GM12875 (cell line): ENCODE measurements at regions not wholly inside any gene's neighbourhood (a gene's known extent, or its start where the extent isn't known, plus 50 kb on each side); places are given as distances from the start of the nearest gene placed in this dataset.

Experiments
- H3K4me3 ChIP-seq: one replicate; pipeline ENCODE4 v1.5.1; 2011; ENCODE audit warnings: low read depth, low read length, control low read depth
- TF ChIP-seq, protein P1 (sequence below): IDR thresholded peaks from 2 replicates; pipeline ENCODE4 v1.5.1; 2011; ENCODE audit warnings: low read depth, mild to moderate bottlenecking, control low read depth, inconsistent platforms, low read length, moderate library complexity, borderline replicate concordance; ENCODE audit not compliant: insufficient read depth

- no peak overlapping the region for H3K4me3 ChIP-seq
- TF ChIP-seq, protein P1, sequence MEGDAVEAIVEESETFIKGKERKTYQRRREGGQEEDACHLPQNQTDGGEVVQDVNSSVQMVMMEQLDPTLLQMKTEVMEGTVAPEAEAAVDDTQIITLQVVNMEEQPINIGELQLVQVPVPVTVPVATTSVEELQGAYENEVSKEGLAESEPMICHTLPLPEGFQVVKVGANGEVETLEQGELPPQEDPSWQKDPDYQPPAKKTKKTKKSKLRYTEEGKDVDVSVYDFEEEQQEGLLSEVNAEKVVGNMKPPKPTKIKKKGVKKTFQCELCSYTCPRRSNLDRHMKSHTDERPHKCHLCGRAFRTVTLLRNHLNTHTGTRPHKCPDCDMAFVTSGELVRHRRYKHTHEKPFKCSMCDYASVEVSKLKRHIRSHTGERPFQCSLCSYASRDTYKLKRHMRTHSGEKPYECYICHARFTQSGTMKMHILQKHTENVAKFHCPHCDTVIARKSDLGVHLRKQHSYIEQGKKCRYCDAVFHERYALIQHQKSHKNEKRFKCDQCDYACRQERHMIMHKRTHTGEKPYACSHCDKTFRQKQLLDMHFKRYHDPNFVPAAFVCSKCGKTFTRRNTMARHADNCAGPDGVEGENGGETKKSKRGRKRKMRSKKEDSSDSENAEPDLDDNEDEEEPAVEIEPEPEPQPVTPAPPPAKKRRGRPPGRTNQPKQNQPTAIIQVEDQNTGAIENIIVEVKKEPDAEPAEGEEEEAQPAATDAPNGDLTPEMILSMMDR: no peak
Measured at GRCh38 chr5:106720367-106720766, 950.4 kb downstream of the EFNA5 start.

DNA sequence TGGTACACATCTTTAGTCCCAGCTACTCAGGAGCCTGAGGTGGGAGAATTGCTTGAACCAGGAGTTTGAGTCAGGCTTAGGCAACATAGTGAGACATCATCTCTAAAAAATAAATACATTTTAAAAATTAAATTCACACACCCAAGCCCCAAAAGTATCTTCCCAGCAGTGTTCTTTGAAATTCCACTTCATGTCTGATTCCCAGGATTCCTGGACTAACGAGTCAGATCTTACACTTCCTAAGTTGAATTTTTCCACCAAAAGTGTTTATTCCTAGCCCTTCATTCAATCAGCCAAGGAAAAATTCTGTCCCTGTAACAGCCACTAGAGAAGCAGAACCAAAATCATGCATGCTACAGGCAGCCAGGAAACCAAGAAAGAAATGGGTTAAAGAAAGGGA lies 970.9 kb downstream of the EFNA5 start:
- TF ChIP-seq, protein P1: no peak

GRCh38 chr5:106699198-106699597 lies 971.5 kb downstream of the EFNA5 start:
- TF ChIP-seq, protein P1: peak; percentile 29
- no peak overlapping the region for H3K4me3 ChIP-seq

More for the DNA sequence above, 970.9 kb downstream of the EFNA5 start:
- H3K4me3 ChIP-seq: no peak overlapping the region

DNA sequence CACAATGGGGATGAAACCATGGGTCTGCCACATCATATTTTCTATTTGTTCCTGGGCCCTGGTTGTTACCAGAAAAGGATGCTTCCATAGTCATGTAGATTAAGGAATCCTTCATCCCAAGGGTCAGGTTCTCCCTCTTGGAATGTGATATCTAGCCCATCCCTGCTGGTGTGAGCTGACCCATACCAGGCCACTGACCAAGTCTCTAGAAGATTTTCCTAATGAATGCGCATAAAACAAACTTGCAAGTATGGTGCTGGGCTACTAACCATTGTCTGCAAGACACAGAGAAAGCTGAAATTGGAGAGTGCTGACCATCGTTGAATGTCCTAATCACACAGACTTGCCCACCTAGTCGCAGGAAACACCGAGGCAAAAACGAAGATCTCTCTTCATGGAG lies 972.6 kb downstream of the EFNA5 start:
- TF ChIP-seq, protein P1: no peak
- no peak overlapping the region for H3K4me3 ChIP-seq

DNA sequence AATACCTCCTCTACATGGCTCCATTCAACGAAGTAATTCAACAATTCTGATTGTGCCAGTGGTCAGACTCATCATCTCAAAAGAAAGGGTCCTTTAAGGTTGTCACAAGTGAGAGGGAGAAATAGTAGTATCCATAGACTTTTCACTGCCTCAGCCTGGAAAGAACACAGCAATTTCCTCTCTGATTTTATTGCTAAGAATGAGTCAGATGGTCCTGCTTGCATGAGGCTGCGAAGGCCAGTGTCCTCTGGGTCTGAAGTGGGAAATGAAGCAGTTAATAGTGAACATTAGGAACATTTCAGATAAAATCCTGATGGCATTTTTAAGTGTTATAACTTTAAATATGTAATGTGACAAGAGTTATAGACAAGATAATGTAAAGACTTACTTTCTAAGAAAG lies 979.0 kb downstream of the EFNA5 start:
- no peak overlapping the region for H3K4me3 ChIP-seq
- TF ChIP-seq, protein P1: no peak

GRCh38 chr5:106690585-106690984 lies 980.2 kb downstream of the EFNA5 start:
- TF ChIP-seq, protein P1: no peak
- H3K4me3 ChIP-seq: no peak overlapping the region

GRCh38 chr5:106680330-106680729 lies 990.4 kb downstream of the EFNA5 start:
- H3K4me3 ChIP-seq: no peak overlapping the region

More at GRCh38 chr5:106680330-106680729, 990.4 kb downstream of the EFNA5 start:
- TF ChIP-seq, protein P1: no peak
